ENCODE measurements at regions not wholly inside any gene's neighbourhood (a gene's known extent, or its start where the extent isn't known, plus 50 kb on each side); places are given as distances from the start of the nearest gene placed in this dataset.

DNA sequence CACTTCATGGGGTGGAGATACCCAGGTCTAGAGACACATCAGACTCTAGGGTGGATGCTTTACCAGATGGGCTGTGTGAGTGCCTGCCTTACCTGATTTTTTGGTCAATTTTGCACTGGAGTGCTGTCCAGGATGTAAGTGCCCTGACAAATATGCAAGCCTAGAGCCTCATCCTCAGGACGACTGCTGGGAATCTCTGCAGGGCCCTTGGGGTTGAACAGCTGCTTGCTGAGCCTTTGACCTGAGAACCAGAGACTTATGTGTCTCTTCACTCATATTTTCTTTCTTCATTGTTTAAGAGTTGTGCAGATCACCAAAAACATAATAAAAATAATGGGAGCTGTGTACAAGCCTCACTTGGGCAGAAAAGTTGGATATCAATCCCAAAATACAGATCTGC lies 551.5 kb upstream of the ATP2B1 start:
- TF ChIP-seq EP300 (IDR thresholded peaks at IDR 0.05), result no peak
- no peak for TF ChIP-seq POLR2AphosphoS5 (IDR thresholded peaks at IDR 0.05)
- TF ChIP-seq CTCF (IDR thresholded peaks at IDR 0.05), result no peak

Measured in sigmoid colon (tissue), 4 donors.